Spleen (tissue), 11 donors: ENCODE measurements at regions not wholly inside any gene's neighbourhood (a gene's known extent, or its start where the extent isn't known, plus 50 kb on each side); places are given as distances from the start of the nearest gene placed in this dataset.

Source experiments
- DNase-seq: peaks from one replicate; pipeline ENCODE4 v3.0.0-alpha.2; 2020
- H3K27ac ChIP-seq, 8 donors: fragments of 200-600 bp; sonication (generic) in 7 of 8; 1 replicate in 4 of 8; 2 replicates in 4 of 8; pipeline versions ENCODE4 v1.5.0 to v1.8.0; 2016 to 2021; ENCODE audit warnings: inconsistent platforms in 4 of 8, mild to moderate bottlenecking in 4 of 8, moderate library complexity in 1 of 8
- H3K27me3 ChIP-seq, 7 donors: fragments of 200-600 bp; sonication (generic) in 6 of 7; replicated peaks in 1 of 7; 1 replicate in 4 of 7; 2 replicates in 3 of 7; pipeline versions ENCODE4 v1.5.0 to v1.8.0; 2016 to 2021; ENCODE audit warnings: inconsistent platforms in 3 of 7, mild to moderate bottlenecking in 1 of 7
- H3K36me3 ChIP-seq, 6 donors: fragments of 200-600 bp; sonication (generic) in 5 of 6; 1 replicate in 4 of 6; 2 replicates in 2 of 6; pipeline versions ENCODE4 v1.5.0 to v1.8.0; 2016 to 2021; ENCODE audit warnings: inconsistent platforms in 2 of 6
- H3K4me1 ChIP-seq, 6 donors: fragments of 200-600 bp; sonication (generic) in 5 of 6; 1 replicate in 3 of 6; 2 replicates in 3 of 6; pipeline versions ENCODE4 v1.5.0 to v1.8.0; 2016 to 2021; ENCODE audit warnings: inconsistent platforms in 3 of 6
- H3K4me3 ChIP-seq, 8 donors: fragments of 200-600 bp; sonication (generic) in 7 of 8; 1 replicate in 4 of 8; 2 replicates in 4 of 8; pipeline versions ENCODE4 v1.5.0 to v1.8.0; 2016 to 2021; ENCODE audit warnings: inconsistent platforms in 4 of 8, mild to moderate bottlenecking in 4 of 8, moderate library complexity in 2 of 8
- H3K9me3 ChIP-seq, 8 donors: fragments of 200-600 bp; sonication (generic) in 7 of 8; 1 replicate in 4 of 8; 2 replicates in 4 of 8; pipeline versions ENCODE4 v1.5.0 to v1.8.0; 2016 to 2021; ENCODE audit warnings: inconsistent platforms in 4 of 8
- CTCF ChIP-seq, 11 experiments: fragments of 200-600 bp in 7 of 11; fragments of 450-650 bp in 4 of 11; sonication (generic) in 4 of 11; IDR thresholded peaks in 8 of 11; conservative IDR thresholded peaks in 3 of 11; 1 replicate in 7 of 11; 2 replicates in 4 of 11; pipeline versions ENCODE4 v1.4.0 to v1.8.0; 2016 to 2021; ENCODE audit warnings: antibody characterized with exemption in 11 of 11, inconsistent platforms in 4 of 11, mild to moderate bottlenecking in 1 of 11
- POLR2A ChIP-seq, 3 donors: fragments of 450-650 bp; IDR thresholded peaks; one replicate each; pipeline ENCODE4 v1.5.1; 2017; ENCODE audit warnings: antibody characterized with exemption in 3 of 3, mild to moderate bottlenecking in 1 of 3
- POLR2AphosphoS5 ChIP-seq, 3 donors: sonication (generic); formaldehyde crosslinking; IDR thresholded peaks; one replicate each; pipeline ENCODE4 v1.5.1; 2017; ENCODE audit warnings: antibody characterized with exemption in 3 of 3
- WGBS, 5 donors: extraction: QIAGEN DNeasy Blood & Tissue Kit in 3 of 5; methylation state at CpG; one replicate each; pipeline versions ENCODE4 v1.1.5 to v1.1.7; 2013 to 2018; 5-methylcytosine and 5-hydroxymethylcytosine counted together
- intact Hi-C: fragments of 100-400 bp; cut with DNase I; formaldehyde crosslinking; loops from one replicate; pipeline ENCODE4 v1.15.0; 2023; ENCODE audit warnings: low total_unique reads
- donor health status: healthy with polysubstance abuse.
- donor health status: DM: no; HTN: no; CAD: no; lungs with moderate emphysema.
- donor health status: DM: no; HTN: no; CAD: no.
- donor health status: Bipolar disorder and iron deficiency.
- donor health status: healthy.
- donor health status: DM: no; HTN: no; CAD: no.
- donor health status: DM: yes; HTN: yes; CAD: no.

- H3K27me3 ChIP-seq, result no peaks in the 10 kb centered on the region
- H3K27ac ChIP-seq, result no peak overlapping the region
- TF ChIP-seq POLR2A (IDR thresholded peaks at IDR 0.05) (no peak), POLR2AphosphoS5 (IDR thresholded peaks at IDR 0.05) (no peak), CTCF (IDR thresholded peaks at IDR 0.05 in 8 of 11, conservative IDR thresholded peaks at IDR 0.05 in 3 of 11) (no peak)
- H3K4me3 ChIP-seq, result no peak overlapping the region
- intact Hi-C loops, result no loop called here
- H3K9me3 ChIP-seq, result no peaks in the 10 kb centered on the region
- DNase-seq, result no peak
- no peaks in the 10 kb centered on the region for H3K4me1 ChIP-seq
- H3K36me3 ChIP-seq, result no peaks in the 10 kb centered on the region
These were observed 353.2 kb upstream of the ATP11B start for GRCh38 chr3:182440101-182440500.

GRCh38 chr3:182445576-182445975 lies 347.7 kb upstream of the ATP11B start:
- Histone ChIP-seq H3K27me3 (no peaks in the 10 kb centered on the region), H3K9me3 (no peaks in the 10 kb centered on the region), H3K4me3 (no peak overlapping the region), H3K4me1 (no peaks in the 10 kb centered on the region), H3K27ac (no peak overlapping the region), H3K36me3 (no peaks in the 10 kb centered on the region)
- intact Hi-C loops, result no loop called here
- no peak for DNase-seq
- 57 to 82% (median 65%) methylated on average over 5 of the region's 5 CpGs for WGBS, 5 donors
- TF ChIP-seq POLR2AphosphoS5 (IDR thresholded peaks at IDR 0.05) (no peak), POLR2A (IDR thresholded peaks at IDR 0.05) (no peak), CTCF (IDR thresholded peaks at IDR 0.05 in 8 of 11, conservative IDR thresholded peaks at IDR 0.05 in 3 of 11) (no peak)

- no peak for TF ChIP-seq POLR2A (IDR thresholded peaks at IDR 0.05)
- TF ChIP-seq POLR2AphosphoS5 (IDR thresholded peaks at IDR 0.05), result no peak
- TF ChIP-seq CTCF (IDR thresholded peaks at IDR 0.05 in 8 of 11, conservative IDR thresholded peaks at IDR 0.05 in 3 of 11), result no peak
- intact Hi-C loops, result no loop called here
- no peaks in the 10 kb centered on the region for H3K36me3 ChIP-seq
- H3K4me3 ChIP-seq, result no peak overlapping the region
- DNase-seq, result no peak
- peaks cover 0 to 6% (median 0%) of the 10 kb centered on the region in 8 donors for H3K9me3 ChIP-seq
- no peak overlapping the region for H3K27ac ChIP-seq
- H3K4me1 ChIP-seq, result no peaks in the 10 kb centered on the region
- WGBS, 5 donors, result 75 to 88% (median 81%) methylated on average over 6 of the region's 6 CpGs
- no peaks in the 10 kb centered on the region for H3K27me3 ChIP-seq
These were observed 342.1 kb upstream of the ATP11B start for GRCh38 chr3:182450942-182451787.

- Histone ChIP-seq H3K4me3 (no peak overlapping the region), H3K27ac (no peak overlapping the region)
- 85 to 96% (median 92%) methylated on average over 2 of the region's 2 CpGs for WGBS, 5 donors
These were observed 341.4 kb upstream of the ATP11B start for GRCh38 chr3:182451871-182452270.

More at GRCh38 chr3:182451871-182452270, 341.4 kb upstream of the ATP11B start:
- no peak for DNase-seq
- no peak for TF ChIP-seq POLR2AphosphoS5 (IDR thresholded peaks at IDR 0.05)
- no peak for TF ChIP-seq CTCF (IDR thresholded peaks at IDR 0.05 in 8 of 11, conservative IDR thresholded peaks at IDR 0.05 in 3 of 11)
- TF ChIP-seq POLR2A (IDR thresholded peaks at IDR 0.05), result no peak
- Histone ChIP-seq H3K36me3 (no peaks in the 10 kb centered on the region), H3K4me1 (no peaks in the 10 kb centered on the region), H3K9me3 (peaks cover 0 to 12% (median 0%) of the 10 kb centered on the region in 8 donors), H3K27me3 (no peaks in the 10 kb centered on the region)
- intact Hi-C loops, result no loop called here
